OCI-LY3 (cell line): ENCODE measurements at regions not wholly inside any gene's neighbourhood (a gene's known extent, or its start where the extent isn't known, plus 50 kb on each side); places are given as distances from the start of the nearest gene placed in this dataset.

Experiments used
- CTCF ChIP-seq: fragments of 200-600, 300-600 bp; sonication (generic); IDR thresholded peaks from 2 replicates; pipeline ENCODE4 v1.5.1; 2014; ENCODE audit warnings: antibody characterized with exemption, low read length, low read depth
- EZH2phosphoT487 ChIP-seq: fragments of 200-600 bp; shearing (Covaris generic); IDR thresholded peaks from 2 replicates; pipeline ENCODE4 v1.6.1; 2018; ENCODE audit warnings: antibody characterized with exemption, mixed run types, low read depth

GRCh38 chr2:234805836-234806235 lies 146.0 kb upstream of the SH3BP4 start:
- TF ChIP-seq CTCF (no peak), EZH2phosphoT487 (no peak)
